GM06990 (cell line): ENCODE measurements at regions not wholly inside any gene's neighbourhood (a gene's known extent, or its start where the extent isn't known, plus 50 kb on each side); places are given as distances from the start of the nearest gene placed in this dataset.

Source experiments
- DNase-seq: peaks from one replicate; pipeline ENCODE4 v3.0.0-alpha.2; 2011; ENCODE audit not compliant: insufficient read length; ENCODE audit errors: extremely low read depth
- H3K27me3 ChIP-seq: replicated peaks from 2 replicates; pipeline ENCODE4 v1.6.0; 2011; ENCODE audit warnings: low read length; ENCODE audit not compliant: control insufficient read depth, insufficient read depth
- H3K36me3 ChIP-seq: 2 replicates; pipeline ENCODE4 v1.5.1; 2011; ENCODE audit warnings: low read length; ENCODE audit not compliant: control insufficient read depth, insufficient read depth
- H3K4me3 ChIP-seq: replicated peaks from 2 replicates; pipeline ENCODE4 v1.5.1; 2011; ENCODE audit warnings: low read depth, mild to moderate bottlenecking, control low read depth, low read length
- CTCF ChIP-seq: IDR thresholded peaks from 2 replicates; pipeline ENCODE4 v1.5.1; 2011; ENCODE audit warnings: low read length, control low read depth, mild to moderate bottlenecking, inconsistent platforms; ENCODE audit not compliant: insufficient read depth, poor library complexity, severe bottlenecking

GRCh38 chr5:179411161-179411841 is 66.0 kb upstream of the ADAMTS2 start:
- Histone ChIP-seq H3K4me3 (no peak overlapping the region), H3K27me3 (no peaks in the 10 kb centered on the region), H3K36me3 (no peaks in the 10 kb centered on the region)
- DNase-seq, result no peak
- no peak for TF ChIP-seq CTCF

DNA sequence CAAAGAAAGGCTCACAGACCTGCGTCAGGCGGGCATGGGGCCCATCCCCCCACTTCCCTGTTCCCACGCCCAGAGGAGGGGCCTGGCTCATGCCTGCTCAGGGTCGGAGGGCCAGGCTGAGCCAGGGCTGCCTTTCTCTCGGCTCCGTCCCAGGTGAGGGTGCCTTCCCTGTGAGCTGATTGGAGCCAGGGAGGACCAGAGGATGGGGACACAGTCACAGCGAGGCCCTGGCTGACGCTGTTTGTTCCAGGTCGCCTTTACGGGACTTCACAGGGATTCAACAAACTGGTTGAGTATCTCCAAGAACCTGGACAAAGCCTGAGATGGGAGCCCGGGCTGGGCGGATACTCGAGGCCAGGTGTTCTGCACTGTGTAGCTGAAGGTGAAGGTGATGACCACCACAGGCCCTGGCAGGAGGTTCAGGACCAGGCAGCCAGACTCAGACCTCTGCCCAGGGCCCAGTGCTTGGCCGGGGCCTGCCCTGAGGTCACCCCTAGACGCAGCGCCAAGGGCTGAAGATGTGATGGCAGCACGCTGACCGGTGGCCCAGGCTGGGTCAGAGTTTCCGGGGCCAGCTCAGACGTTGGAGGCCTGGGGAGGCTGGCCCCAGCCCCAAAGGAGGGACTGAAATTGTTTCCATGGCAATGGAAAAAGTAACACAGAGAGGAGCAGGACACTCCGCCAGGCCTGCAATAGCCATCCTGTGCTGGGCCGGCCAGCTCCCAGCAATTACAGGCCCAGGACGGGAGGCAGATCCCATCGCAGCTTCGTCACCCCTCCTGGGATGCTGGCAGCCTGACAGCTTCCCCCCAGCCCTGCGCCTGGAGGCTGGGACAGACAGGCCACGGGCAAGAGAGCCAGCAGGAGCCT is 65.3 kb upstream of the ADAMTS2 start:
- no peak for DNase-seq
- Histone ChIP-seq H3K36me3 (no peaks in the 10 kb centered on the region), H3K27me3 (no peaks in the 10 kb centered on the region), H3K4me3 (no peak overlapping the region)
- no peak for TF ChIP-seq CTCF

- Histone ChIP-seq H3K4me3 (no peak overlapping the region), H3K27me3 (no peaks in the 10 kb centered on the region), H3K36me3 (no peaks in the 10 kb centered on the region)
- no peak for TF ChIP-seq CTCF
- DNase-seq, result no peak
Observed at GRCh38 chr5:179409806-179410205, 64.5 kb upstream of the ADAMTS2 start.

GRCh38 chr5:179408611-179409010 is 63.4 kb upstream of the ADAMTS2 start:
- no peak for DNase-seq
- TF ChIP-seq CTCF, result no peak
- Histone ChIP-seq H3K27me3 (no peaks in the 10 kb centered on the region), H3K36me3 (no peaks in the 10 kb centered on the region), H3K4me3 (no peak overlapping the region)

GRCh38 chr5:179407191-179408175 is 62.2 kb upstream of the ADAMTS2 start:
- H3K4me3 ChIP-seq, result no peak overlapping the region
- H3K27me3 ChIP-seq, result no peaks in the 10 kb centered on the region
- TF ChIP-seq CTCF, result no peak
- no peak for DNase-seq
- H3K36me3 ChIP-seq, result no peaks in the 10 kb centered on the region
